ENCODE measurements at regions not wholly inside any gene's neighbourhood (a gene's known extent, or its start where the extent isn't known, plus 50 kb on each side); places are given as distances from the start of the nearest gene placed in this dataset.

GRCh38 chr5:162272417-162272816 lies 204.8 kb downstream of the GABRG2 start:
- TF ChIP-seq CTCF (conservative IDR thresholded peaks at IDR 0.05) (no peak), ZFX (IDR thresholded peaks at IDR 0.05) (no peak)

All from C4-2B (cell line).